GM19324 (cell line): ENCODE measurements at regions not wholly inside any gene's neighbourhood (a gene's known extent, or its start where the extent isn't known, plus 50 kb on each side); places are given as distances from the start of the nearest gene placed in this dataset.
"Not testable (repeated sequence)": the region's sequence is repeated elsewhere in the genome, so short reads cannot be mapped to it uniquely, and the experiment has no call there.

ENCODE experiments used
- ATAC-seq: cut with Tn5 transposase; IDR thresholded peaks from one replicate; pipeline ENCODE4 v1.9.1; 2021; ENCODE audit warnings: mild to moderate bottlenecking, moderate library complexity; ENCODE audit not compliant: unreplicated experiment, low FRiP score

DNA sequence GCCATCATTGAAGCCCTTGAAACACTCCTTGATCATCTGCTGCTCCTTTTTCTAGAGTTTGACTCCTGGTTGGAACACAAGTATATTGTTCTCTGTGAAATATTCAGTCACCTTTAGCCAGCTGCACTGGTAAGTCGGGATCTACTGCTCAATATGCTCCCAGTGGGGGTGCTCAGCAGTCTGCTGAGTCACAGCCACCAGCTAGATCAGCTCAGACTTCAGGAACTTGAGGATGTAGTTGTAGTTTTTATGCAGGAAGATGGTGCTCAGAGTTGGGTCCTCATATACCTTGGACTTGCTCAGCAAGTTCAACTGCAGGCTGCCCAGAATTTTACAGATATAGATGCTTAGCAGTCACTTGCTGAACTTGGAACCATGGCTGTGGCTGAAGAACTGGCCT, 202.5 kb upstream of the RPL34 start:
- ATAC-seq = no peak

DNA sequence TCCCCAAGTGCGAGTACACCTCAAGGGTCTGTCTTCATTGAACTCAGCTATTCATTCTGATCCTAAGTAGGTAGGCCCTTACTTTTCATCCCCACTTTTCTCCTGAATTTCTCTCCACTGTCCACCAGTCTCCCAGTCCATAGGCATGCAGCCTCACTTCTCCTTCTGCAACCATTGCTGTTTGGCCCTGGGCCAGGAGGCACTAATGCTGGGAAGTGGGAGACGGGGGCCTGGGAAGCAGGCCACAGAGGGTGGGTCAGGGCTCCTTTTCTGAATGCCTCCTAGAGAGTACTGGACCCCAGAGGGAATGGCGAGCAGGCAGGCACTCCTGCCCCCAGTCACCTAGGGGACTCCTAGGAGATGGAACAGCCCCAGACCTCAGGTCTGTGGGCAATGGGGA, 203.5 kb upstream of the RPL34 start:
- no peak for ATAC-seq

DNA sequence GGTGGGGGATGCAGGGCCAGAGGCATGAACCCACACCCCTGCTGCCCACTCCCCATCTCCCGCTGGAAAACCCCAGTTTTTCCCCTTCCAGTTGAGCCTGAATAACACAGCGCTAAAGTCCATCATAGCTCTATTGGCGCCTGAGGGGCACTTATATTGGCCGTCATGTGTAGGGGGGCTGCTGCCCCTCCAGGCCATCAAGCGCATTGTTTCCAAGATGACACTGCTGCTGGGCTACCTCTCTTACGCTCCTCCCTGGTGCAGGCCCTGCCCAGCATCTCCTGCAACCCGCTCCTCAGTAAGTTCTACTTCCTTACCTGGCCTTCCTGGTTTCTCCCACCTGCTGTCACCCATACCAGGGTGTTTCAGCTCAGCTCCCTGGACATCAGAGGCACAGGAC, 205.0 kb upstream of the RPL34 start:
- ATAC-seq = no peak

DNA sequence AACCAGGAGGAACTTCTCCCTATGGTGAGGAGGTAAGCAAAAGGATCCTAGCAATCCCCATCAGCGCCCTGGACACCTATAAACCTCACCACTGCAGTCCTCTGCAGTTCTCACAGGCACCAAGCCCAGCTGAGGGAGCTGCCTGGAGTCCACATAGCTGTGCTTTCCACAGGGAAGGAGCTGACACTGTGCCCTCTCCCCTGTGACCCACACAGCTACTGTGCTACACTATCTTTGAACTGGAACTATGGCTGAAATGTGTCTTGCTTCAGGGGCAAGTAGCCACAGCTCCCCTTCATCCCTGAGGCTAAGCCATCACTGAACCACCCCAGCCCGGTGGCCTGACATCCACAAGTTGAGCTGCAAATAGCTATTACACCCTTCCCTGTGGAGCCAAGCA, 208.5 kb upstream of the RPL34 start:
- ATAC-seq = no peak

DNA sequence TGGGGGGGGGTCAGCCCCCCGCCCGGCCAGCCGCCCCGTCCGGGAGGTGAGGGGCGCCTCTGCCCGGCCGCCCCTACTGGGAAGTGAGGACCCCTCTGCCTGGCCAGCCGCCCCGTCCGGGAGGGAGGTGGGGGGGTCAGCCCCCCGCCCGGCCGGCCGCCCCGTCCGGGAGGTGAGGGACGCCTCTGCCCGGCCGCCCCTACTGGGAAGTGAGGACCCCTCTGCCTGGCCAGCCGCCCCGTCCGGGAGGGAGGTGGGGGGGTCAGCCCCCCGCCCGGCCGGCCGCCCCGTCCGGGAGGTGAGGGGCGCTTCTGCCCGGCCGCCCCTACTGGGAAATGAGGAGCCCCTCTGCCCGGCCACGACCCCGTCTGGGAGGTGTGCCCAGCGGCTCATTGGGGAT, 210.7 kb upstream of the RPL34 start:
- not testable (repeated sequence) for ATAC-seq

DNA sequence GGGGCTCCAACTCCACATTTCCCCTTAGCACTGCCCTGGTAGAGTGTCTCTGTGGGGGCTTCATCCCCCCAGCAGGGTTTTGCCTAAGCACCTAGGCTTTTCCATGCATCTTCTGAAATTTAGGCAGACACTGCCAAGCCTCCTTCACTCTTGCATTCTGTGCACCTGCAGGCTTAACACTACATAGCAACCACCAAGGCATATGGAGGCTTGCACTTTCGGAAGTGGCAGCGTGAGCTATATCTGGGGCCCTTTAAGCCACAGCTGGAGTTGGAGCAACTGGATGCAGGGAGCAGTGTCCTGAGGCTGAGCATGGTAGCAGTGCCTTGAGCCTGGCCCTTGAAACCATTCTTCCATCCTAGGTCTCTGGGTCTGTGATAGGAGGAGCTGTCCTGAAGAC, 214.8 kb upstream of the RPL34 start:
- ATAC-seq = no peak

DNA sequence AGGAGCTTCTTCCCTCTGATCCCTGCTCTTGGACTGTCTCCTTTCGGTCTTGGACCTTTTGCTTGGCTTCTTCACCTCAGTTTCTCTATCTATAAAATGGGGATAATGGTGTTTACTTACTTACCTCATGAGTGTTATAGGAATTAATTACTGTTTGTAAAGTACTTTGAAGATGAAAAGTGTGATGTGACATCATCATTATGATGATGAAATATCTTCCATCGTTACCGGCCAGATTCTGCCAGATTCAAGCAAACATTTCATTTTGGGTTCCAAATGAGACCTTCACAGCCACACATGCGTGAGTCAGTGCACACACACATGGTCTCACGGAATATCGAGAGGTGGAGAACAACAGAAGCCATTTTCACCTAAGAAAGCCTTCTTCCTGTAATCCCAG, 220.1 kb upstream of the RPL34 start:
- ATAC-seq = no peak

DNA sequence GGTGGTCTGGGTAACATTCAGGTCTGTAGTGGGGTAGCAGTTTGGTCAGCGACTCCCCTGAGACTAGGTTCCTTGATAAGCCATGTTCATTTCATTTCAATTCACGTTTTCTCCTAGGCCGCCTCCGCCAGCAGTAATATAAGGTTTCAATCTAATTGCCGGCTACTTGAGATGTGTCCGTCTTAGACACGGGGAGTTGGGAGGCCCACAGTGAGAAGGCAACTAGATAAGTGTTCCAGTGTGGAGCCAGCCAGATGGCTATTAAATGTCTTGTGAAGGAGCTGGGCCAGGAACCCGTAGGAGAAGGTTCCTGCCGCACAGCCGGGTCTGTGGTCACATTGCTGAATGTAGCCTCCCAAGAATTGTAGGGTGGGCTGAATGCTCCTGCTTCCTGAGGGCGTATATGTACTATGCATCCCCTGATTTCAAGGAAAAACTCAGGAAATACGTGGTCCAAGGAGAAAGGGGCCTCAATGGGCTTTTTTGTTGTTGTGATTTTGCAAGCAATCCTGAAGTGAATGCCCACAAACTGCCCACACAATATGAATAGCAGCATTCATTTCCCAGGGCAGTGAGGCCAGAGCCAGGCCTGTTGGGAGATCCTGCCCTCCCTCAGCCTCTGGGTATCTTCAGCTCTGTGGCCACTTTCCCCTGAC, 220.6 kb upstream of the RPL34 start:
- ATAC-seq = no peak

DNA sequence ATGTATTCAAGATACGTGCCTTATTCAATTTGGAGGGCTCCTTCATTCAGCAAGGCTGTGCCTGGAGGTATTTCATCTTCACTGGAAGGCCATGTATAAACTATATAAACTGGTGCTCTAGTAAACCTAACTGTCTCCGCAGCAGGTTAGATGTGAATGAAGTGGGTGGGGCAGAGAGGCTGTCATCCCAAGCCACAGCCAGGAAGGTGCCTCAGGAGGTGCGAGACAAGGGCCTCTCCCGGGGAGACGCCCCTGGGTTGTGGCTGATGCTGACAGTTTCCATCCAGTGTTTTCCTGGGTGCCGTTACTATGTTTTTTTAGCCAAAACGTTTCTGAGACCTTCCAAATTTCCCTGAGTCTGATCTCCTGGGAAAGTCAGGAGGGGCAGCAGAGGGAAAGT, 221.5 kb upstream of the RPL34 start:
- no peak for ATAC-seq

DNA sequence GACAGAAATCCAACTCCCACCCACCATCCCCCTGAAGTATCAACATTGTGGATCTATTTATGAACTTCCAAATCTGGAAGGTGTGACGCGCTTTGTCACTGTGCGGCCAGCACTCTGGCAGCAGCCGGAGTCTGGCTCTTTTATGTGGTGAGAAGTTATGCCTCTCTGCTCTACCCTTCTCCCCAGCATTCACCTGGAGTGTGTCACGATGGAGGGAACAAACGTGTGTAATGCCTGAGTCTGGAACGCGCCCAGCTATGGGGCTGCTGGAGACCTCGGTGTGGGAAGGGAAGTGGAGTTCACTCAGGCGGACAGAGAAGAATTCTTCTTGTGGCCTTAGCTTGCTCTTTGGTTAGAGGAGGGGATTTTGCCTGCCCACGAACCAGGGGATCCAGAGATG, 222.1 kb upstream of the RPL34 start:
- ATAC-seq = no peak

DNA sequence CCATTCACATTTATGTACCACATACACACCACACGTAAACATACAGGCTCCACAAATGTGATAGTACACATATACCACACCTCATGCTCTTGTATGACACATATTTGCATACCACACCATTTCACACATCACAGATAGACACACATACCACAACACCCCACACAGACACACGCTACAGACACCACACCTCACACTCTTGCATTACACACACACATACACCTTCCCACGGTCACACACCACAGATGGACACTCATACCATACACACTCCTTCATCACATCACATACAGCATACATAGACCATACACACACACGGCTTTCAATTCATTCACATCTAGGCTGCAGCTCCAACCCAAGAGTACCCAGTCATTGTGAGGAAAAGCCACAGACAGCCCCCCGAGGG, 222.5 kb upstream of the RPL34 start:
- ATAC-seq = no peak

DNA sequence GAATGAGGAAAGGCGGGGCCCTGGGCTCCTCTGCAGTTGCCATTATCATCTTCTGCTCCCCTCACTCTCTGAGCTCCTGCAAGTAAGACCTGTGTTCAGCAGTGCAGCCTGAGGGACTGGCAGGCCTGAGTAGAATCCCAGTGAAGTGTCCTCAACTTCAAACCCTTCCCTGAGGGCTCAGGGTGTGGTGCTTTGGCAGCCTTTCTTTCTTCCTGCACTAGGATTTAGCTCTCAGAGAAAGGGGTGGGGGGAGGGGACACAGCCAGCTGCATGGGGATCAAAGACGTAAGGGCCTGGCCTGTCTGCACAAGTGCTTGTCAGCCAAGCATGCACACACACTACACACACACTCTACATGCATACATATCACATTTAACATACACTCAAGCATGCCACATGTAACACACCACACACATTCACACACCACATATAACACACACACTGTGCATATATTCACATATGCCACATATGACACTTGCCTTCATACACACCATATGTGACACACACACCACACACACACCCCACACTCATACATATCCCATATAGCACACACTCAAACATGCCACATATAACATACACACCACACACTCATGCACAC, 223.4 kb upstream of the RPL34 start:
- ATAC-seq = no peak

DNA sequence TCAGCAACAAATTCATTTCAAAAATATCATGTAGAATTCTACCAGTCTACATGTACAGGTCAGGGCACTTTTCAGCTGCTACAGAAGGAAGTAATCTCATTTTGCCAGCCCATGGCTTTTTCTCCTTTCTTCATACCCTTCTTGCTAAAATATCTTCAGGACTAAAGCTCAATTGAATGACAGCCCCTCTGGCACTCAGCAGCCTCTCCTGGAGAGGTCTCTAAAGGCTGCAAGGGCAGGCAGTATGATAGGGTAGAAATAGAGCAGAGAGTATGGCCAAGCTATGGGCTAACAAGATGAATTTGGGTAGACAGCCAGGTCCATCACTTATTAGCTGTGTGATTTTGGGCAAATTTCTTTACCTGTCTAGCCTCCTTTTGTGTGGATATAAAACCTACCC, 224.6 kb upstream of the RPL34 start:
- ATAC-seq = no peak

DNA sequence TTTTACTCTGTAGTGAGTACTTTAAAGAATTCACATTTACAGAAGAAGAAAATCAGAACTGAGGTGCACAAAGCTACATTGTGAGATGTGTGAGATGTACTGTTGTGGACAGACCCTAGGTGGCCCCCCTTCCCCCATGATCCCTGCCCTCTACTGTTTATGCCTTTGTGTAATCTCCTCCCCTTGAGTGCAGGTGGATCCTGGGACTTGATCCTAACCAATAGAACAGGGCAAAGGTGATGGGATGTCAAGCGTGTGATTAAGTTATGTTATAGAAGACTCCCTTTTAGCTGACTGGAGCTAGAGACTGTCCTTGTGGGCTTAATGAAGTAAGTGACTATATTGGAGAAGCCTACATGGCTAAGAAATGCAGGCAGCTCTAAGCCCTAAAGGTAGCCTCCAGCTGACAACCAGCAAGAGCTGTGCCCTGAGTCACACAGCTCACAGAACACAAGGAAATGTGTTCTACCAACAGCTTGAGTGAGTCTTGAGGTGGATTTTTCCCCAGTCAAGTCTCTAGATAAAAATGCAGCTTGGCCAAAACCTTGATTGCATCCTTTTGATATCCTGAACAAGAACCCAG, 225.2 kb upstream of the LEF1 start:
- ATAC-seq = no peak

DNA sequence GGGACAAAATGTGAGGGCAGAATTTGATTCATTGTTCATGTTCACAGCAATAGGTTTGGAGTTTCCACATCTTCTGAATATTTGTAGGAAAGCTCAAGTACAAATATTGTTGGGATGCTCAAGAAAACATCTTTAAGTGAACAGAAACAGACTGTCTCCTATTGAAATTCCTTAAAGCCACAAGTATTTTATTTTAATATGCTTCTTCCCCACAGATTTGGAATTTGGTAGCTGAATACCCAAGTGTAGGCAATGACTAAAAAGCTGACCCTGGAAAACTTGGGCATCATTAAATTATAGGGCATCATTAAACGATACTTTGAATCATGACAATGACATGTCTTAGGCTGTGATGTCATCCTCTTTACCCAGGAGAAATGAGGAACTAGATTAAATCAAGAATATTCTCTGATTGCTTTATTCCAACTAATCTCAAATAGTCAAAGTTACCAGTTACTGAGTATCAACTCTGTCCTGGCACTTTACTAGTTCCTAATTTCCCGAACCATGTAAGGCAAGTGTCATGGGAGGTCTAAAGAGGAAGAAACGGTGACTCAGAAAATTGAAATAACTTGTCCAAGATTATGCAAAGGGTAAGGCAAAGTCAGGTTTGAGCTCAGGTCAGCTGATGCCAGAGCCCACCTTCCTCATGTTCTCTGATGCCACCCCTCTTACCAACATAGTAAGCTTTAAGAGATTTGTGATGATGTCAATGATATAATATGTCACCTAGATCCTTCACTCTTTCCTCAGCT, 223.1 kb upstream of the LEF1 start:
- no peak for ATAC-seq

DNA sequence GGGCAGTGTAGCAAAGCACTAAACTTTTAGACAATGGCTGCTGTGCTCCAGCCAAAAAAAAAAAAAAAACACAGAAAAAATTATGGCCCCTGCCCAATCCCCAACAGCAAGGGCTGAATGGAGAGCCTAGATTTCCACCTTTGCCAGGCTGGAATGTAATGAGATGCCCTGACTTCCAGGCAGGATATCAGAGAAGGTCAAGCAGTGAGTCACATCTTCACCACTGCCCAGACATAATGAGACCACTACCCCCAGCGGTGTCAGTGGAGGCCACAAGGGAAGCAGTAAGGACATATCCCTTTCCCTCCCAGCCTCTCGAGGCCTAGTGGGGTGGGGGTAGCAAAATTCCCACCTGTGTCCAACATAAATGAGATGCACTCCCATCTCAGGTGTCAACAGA, 216.3 kb upstream of the LEF1 start:
- ATAC-seq = no peak

DNA sequence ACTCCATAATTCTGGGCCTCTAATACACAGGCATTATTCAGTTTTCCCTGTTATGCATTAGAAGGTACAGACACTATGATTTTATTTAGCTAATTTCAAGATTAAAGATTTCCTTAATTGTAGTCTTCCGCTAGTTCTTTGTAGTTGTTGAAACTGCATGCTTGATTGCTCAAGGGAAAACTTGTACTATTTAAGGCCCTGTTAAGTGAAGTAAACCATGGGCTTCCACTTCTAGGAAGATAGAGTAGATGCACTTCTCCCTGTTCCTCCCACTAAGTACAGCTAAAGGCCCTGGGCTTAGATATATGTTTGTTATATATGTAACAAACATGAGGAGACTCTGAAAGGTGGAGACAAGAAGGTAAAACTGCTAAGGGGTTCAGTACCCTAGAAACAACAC, 215.8 kb upstream of the LEF1 start:
- ATAC-seq = no peak

DNA sequence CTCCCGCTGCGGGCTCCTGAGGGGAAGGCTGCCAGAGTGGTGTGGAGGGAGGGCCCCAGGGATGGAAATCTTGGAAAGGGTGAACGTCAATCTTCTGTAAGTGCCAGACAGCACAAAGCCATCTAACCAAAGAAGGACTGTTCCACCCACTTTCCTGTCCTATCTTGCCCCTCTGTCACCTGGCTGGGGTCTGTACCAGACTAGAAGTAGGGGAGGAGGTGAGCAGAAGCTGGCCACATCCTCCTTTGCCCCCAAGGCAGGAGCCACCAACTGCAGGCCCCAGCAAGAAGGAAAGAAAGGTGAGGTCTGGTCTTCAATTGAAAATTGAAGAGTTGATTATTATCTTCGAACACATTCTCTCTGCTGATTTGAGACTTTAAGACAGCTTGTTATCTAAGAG, 214.4 kb upstream of the LEF1 start:
- ATAC-seq = no peak

DNA sequence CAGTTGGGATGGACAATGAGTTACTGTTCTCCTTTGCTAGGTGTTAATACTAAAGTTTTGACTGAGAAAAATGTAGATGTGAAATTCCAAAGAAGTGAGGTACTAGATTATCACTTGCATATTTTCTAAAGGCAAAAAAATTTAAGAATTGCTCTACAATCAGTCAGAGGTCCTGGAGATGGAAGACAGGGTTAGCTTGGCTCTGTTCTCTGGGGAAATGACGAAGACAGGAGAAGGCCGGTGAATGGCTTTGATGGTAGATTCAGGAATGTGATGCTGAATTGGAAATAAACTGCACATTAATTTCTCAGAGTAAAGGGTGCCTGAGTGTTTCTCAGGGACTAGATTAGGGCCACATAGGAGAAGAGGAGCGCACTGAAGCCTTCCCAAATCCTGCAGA, 214.0 kb upstream of the LEF1 start:
- ATAC-seq = no peak

DNA sequence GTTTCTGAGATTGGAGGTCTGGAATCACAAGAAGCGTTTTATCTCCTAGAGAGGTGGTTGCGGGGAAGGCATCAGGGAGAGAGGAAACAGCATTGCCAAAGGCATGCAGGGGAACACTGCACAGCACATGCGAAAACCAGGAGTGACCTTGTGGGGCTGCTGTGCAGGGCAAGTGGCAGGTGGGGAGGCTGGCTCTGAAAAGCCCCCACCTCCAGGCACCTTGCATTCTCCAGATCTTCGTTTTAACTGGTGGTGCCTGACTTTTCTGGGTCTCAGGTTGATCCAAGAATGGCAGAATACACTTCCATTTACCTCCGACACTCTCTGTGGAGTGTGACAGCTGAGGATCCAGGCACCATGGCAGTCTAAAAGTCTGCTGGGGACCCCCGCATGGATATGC, 209.4 kb upstream of the LEF1 start:
- no peak for ATAC-seq

DNA sequence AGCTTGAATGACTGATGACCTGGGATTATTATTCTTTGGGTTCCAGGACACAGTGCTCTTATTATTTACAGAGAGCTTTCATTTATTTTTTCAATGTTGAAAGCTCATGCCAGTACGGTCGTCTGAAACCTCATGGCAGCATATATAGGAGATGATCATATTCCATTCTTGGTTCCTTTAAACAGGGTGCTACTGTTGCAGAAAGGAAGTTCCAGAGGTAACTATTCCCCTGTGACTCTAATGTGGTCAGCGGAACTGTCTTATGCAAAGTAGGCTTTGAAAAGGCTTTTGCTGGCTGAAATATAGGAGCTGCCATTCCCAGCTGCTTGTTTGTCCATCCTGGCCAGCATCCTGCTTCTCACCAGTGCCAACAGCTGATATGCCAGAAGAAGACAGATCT, 208.3 kb upstream of the LEF1 start:
- ATAC-seq = no peak

DNA sequence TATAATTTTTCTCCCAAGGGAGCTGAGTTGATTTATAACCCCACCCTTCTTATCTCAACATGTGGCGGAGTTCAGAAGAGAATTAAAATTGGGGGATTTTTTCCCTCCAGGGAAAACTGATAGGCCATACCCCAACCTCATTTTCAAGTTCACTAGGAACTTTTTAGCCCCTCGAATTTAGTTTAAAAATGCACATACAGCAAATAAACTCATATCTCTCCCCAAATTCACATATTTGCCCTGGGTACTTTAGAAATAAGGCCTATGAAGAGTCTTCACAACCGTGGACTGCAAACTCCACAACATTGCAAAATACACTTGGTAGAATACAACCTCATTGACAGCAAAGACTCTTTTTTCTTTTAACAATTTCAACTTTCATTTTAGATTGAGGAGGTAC, 206.7 kb upstream of the LEF1 start:
- ATAC-seq = no peak
